ENCODE measurements at regions not wholly inside any gene's neighbourhood (a gene's known extent, or its start where the extent isn't known, plus 50 kb on each side); places are given as distances from the start of the nearest gene placed in this dataset.

DNA sequence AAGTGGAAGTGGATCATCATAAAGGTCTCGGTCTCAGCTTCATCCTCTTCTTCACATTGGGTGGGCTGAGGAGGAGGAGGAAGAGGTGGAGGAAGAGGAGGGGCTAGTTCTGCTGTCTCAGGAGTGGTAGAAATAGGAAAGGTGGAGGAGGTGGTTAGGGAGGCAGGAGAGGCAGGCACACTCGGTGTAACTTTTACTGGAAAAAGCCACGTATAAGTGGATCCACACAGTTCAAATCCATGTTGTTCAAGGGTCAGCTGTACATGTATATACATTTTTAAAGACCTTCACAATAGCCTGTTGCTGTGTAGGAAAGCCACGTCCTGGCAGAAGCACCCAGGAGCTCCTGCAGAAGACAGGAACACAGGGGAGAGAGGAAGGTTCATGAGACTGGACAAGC is 110.3 kb upstream of the RAB12 start:
- TF ChIP-seq, protein P1, sequence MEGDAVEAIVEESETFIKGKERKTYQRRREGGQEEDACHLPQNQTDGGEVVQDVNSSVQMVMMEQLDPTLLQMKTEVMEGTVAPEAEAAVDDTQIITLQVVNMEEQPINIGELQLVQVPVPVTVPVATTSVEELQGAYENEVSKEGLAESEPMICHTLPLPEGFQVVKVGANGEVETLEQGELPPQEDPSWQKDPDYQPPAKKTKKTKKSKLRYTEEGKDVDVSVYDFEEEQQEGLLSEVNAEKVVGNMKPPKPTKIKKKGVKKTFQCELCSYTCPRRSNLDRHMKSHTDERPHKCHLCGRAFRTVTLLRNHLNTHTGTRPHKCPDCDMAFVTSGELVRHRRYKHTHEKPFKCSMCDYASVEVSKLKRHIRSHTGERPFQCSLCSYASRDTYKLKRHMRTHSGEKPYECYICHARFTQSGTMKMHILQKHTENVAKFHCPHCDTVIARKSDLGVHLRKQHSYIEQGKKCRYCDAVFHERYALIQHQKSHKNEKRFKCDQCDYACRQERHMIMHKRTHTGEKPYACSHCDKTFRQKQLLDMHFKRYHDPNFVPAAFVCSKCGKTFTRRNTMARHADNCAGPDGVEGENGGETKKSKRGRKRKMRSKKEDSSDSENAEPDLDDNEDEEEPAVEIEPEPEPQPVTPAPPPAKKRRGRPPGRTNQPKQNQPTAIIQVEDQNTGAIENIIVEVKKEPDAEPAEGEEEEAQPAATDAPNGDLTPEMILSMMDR (optimal IDR thresholded peaks at IDR 0.05 in 1 of 3, IDR thresholded peaks at IDR 0.05 in 1 of 3, conservative IDR thresholded peaks at IDR 0.05 in 1 of 3; ENCODE audit: extremely low read depth in 1 of 3, insufficient read depth in 2 of 3, low read length in 3 of 3), result no peak
- TF ChIP-seq EZH2 (IDR thresholded peaks at IDR 0.05; ENCODE audit: low read length), result no peak

Data from keratinocyte (primary cell).